ENCODE measurements at regions not wholly inside any gene's neighbourhood (a gene's known extent, or its start where the extent isn't known, plus 50 kb on each side); places are given as distances from the start of the nearest gene placed in this dataset.

DNA sequence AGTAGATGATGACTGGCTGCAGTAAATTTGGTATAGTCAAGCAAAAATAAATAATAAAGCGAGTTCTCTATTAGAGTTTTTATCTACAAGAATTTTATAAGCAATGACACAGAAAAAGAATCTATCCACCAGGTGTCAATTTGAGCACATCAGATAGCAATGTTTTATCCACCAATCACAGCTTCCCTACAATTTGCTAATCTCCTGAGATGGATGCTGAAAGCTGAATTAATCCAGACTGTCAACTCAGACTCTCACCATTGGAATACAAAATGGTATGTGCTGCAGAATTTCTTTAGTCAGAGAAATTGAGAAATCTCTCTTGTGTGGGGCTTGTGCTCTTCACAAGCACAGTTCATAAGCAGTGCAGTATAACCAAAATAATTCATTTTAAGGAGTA is 888.9 kb upstream of the GHITM start:
- no peak for DNase-seq (ENCODE audit: low spot score)

GRCh38 chr10:83252169-83252568 is 887.1 kb upstream of the GHITM start:
- DNase-seq (ENCODE audit: low spot score), result no peak

GRCh38 chr10:83252596-83252995 is 886.7 kb upstream of the GHITM start:
- no peak for DNase-seq (ENCODE audit: low spot score)

DNA sequence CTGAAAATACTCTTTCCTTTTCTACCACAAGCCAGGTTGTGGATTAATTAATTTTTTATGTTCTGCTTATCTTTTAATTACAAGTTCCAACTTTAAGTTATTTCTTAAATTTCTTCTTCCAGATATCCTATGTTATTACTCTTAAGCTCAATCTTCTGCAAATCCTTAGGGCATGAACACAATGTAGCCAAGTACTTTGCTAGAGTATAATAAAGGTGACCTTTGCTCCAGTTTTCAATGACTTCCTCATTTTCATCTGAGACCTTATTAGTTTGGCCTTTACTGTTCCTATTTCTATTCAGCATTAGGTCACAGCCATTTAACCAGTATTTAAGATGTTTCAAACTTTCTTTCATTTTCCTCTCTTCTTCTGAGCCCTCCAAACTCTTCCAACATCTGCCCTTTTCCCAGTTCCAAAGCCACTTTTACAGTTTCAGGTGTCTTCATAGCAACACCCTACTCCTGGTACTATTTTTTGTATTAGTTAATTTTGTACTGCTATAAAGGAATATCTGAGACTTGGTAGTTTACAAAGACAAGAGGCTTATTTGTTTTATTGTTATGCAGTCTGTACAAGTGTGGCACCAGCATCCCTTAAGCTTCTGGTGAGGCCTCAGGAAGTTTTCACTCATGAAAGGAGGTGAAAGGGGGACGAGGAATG is 886.2 kb upstream of the GHITM start:
- no peak for DNase-seq (ENCODE audit: low spot score)

DNA sequence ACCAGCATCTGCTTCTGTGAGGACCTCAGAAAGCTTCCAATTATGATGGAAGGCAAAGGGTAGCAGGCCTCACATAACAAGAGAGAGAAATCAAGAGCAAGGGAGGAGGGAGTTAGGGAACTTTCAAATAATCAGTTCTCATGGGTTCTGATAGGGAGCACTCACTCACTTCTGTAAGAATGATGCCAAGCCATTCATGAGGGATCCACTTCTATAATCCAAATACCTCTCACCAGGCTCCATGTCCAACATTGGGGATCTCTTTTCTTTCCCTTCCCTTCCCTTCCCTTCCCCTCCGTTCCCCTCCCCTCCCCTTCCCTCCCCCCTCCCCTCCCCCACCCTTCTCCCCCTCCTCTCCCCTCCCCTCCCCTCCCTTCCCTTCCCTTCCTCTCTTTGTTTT is 884.6 kb upstream of the GHITM start:
- DNase-seq (ENCODE audit: low spot score), result no peak

- DNase-seq (ENCODE audit: low spot score), result no peak
These were observed 876.9 kb upstream of the GHITM start for GRCh38 chr10:83262434-83262833.

DNA sequence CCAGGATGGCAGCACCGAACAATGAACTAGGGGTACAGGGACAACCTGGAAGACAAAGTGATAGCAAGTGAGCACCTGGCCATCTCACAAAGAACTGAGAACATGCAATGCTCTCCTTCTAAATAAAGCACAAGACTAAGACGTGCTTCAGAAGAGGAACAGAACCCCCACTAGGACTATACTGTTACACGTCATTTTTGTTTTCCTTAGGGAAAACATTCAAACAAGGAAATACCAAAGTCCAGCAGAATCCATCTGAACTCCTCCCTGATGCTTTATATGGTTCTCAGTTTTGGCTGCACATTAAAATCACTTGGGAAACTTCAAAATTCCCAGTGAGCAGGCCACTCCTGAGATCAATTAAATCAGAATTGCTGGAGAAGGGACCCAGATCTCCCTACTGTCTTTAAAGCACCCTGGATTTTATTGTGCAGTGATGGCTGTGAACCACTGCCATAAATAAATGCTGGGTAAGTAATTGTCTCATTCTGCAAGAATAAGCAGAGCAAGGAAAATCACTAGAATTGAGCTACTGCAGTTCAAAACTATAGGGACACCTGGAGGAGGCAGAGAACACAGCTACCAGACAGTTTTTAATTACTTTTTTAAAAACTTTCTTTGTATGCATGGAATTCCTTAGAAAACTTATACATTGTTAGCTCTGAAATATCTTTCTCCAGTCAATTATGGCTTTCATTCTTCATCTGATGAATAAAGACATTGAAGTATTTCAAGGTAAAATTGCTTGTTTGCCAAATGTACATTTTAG is 866.5 kb upstream of the GHITM start:
- no peak for DNase-seq (ENCODE audit: low spot score)

- DNase-seq (ENCODE audit: low spot score), result no peak
These were observed 865.2 kb upstream of the GHITM start for GRCh38 chr10:83274088-83274487.

DNA sequence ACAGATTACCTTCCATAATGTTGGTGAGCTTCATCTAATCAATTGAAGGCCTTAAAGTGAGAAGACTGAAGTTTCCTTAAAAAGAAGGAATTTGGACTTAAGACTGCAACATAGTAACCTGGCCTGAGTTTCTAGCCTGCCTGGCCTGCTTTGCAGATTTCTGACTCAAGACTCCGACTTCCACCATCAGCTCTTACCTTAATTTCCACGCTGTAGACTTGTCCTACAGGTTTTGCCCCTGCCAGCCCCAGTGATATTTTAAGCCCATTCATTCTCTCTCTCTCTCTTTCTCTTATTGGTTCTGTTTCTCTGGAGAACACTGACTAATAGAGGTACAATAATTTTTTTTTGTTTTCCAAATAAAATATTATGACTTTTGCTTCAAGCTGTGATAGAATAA is 862.3 kb upstream of the GHITM start:
- no peak for DNase-seq (ENCODE audit: low spot score)

GRCh38 chr10:83283151-83283550 is 856.2 kb upstream of the GHITM start:
- DNase-seq (ENCODE audit: low spot score), result no peak

- no peak for DNase-seq (ENCODE audit: low spot score)
These were observed 851.9 kb upstream of the GHITM start for GRCh38 chr10:83287374-83287773.

DNA sequence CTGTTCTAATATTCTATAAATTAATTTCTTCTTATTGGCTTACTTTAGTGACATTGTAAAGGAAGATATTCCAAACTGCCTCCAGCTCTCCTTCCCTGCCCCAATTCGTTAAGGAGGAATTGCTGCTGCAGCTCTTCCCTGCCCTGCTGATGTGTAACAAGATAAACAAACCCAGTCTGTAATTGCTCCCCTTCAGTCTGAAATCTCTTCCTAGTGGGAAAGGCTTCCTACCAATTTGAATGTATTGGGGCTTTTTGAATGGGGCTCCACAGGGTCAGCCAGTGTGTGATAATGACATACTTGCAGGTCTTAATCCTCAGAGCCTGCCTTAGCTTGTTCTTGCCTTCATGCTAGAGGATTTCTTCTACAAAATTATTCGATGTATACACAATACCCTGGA is 849.9 kb upstream of the GHITM start:
- no peak for DNase-seq (ENCODE audit: low spot score)

- DNase-seq (ENCODE audit: low spot score), result no peak
These were observed 849.4 kb upstream of the GHITM start for GRCh38 chr10:83289948-83290347.

DNA sequence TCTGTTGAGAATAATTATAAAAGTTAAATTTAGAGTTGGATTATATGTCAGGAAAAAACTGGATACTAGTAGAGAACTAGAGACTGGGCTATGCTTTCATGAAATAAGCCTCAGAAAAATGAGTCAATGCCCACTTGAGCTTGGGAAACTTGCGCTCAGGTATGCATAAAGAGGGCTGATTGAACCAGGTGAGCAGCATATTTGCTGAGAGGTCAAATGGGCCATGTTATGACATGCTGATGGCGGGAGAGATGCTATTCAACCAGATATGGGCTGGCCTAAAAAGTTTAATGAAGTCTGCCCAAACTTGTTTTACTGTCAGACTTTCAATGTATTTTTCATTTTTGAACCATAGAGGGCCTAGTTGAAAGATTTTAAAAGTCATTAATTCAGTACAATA is 837.6 kb upstream of the GHITM start:
- DNase-seq (ENCODE audit: low spot score), result no peak

DNA sequence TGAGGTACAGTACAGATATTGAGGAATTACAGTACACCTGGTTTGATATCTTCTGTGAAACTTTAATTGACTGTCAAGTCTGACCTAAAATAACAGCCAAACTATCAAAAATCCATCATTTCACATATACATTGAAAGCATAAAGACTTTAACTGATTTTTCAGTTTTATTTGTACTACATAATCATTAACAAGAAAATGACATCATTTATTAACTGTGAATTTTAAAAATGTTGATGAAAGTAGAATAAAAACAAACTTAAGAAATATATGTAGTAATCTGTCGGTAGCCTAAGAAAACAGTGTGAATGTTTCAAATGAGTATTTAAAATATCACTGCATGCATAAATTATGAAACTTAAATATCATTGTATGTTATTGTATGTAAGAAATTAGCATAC is 836.7 kb upstream of the GHITM start:
- no peak for DNase-seq (ENCODE audit: low spot score)

DNA sequence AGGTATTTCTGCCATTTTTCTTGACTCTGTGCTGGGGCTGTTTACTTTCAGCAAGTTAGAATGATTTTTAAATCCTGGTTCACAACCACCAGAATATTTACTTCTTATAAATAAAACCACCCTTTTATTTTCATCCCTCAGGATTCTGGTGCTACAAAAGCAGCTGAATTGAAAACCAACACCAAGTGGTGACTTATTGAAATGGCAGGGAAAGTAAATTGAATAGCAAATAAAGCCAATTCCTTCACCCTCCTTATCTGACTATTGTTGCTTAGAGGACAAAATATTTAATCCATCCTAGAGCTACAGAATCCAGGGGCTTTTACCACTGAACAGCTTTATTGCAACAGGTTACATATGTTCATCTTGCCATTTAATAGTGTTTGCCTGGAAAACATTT is 828.6 kb upstream of the GHITM start:
- DNase-seq (ENCODE audit: low spot score), result no peak

DNA sequence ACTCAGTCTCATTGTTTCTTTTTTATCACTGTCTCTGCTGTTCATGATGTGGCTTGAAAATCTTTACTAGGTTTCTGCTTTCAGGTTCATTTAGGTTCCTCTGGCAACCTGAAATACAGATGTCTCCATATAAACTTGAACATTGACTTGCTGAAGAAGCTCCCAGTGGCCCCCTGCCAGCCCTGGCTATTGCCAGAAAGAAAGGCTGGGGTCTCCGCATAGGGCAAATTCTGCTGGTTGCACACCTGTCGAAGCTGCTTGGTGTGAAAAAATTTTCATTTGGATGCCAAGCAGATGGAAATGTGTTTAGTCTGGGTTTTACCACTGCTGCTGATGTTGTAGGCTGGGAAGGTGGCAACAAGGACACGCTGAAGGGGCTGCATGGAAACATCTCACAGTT is 826.7 kb upstream of the GHITM start:
- no peak for DNase-seq (ENCODE audit: low spot score)

DNA sequence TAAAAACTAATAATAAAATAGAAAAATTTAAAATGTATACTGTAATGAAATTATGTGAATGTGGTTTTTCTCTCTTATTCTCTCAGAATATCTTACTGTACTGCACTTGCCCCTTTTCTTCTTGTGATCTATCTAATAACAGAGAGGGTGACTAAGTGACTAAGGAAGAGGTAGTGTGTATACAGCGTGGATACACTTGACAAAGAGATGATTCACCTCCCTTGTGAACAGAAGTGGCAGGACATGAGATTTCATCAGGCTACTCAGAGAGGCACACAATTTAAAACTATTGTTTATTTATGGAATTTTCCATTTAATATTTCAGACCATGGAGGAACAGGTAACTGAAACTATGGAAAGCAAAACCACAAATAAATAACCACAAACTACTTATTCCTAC is 806.6 kb upstream of the GHITM start:
- no peak for DNase-seq (ENCODE audit: low spot score)

DNA sequence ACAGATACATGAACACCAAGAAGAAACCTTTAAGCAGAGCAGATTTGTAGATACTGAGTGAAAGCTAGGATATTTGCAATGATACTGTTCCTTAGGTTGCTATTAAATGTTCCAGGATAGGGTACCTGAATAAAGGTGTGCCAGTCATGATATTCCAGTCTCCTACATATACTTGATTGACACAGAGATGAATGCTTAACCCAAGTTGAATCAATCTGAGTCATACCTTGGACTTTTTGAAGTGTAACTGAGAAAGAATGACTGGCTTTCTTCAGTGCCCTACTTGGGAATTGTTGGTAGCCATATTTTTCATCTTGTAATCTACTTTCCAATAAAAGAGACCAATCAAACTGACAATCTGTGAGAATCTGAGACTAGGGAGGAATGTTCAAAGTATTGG is 805.7 kb upstream of the GHITM start:
- no peak for DNase-seq (ENCODE audit: low spot score)

DNA sequence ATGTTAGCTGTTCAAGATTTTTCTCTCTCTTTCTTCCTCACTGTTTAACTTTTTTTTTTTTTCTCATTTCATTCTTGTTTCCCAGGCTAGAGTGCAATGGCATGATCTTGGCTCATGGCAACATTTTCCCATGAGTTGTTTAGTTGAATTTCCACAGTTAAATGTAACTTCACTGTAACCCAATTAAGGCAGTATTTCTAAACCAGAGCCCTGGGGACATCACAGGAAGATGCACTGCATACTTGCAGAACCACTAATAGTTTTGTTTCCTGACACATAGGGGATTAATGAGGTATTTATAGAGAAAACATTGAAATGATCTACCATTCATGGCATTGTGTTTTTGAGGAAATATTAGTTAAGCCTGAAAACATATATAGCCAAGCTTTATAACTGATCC is 795.6 kb upstream of the GHITM start:
- DNase-seq (ENCODE audit: low spot score), result no peak

DNA sequence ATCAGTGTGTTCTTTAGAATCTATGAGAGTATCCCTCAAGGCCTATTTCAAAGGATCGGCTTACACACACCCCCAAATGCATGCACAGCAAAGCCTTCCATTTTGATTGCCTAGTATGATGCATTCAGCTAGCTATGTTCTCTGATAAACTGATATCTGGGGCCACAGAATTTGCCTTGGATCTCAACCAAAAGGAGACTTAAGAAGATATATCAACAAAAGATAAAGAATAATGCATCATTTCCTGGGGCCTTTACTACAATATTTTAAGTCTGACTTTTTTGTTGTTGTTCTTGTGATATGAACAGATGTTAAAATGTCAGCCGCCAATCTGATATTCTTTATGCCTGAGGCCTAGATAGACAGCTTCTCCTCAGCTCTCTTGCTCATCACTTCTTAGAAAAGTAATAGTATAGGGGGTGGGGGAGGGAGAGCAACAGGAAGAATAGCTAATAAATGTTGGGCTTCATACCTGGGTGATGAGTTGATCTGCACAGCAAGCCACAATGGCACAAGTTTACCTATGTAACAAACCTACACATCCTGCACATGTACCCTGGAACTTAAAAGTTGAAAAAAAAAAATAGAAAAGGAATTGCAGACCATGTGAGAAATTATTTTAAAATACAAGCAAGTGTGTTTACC is 792.9 kb upstream of the GHITM start:
- DNase-seq (ENCODE audit: low spot score), result no peak

DNA sequence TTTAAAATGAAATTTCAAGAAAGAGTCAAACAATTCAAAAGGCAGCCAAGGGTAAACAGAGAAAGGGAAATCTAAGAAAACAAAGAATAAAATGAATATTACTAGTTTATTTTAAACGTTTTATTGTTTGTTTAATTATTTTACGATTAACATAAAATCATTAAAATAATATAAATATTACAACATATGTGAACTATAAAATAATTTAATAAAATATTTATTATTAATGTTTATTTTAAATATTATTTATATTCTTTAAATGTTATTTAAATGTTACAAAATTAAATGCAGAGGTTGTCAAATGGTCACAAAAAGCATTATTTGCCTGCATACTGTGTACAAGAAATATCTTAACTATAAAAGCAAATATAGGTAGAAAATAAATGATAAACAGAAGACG is 786.7 kb upstream of the GHITM start:
- no peak for DNase-seq (ENCODE audit: low spot score)

DNA sequence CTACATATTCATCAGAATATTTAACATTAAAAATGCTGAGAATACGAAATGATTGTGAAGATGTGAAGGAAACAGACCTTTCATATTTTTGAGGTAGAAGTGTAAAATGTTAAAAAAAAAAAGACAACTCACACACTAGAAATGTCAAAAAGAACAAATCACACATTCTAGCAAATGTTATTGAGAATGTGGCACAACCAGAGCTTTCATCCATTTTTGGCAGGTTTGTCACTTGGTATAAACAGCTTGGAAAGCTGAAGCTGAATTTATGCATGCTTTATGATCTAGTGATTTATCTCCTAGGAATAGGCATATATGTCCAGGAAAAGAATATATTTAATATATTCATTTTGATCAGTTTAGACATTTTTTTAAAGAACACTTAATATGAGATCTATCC is 784.9 kb upstream of the GHITM start:
- DNase-seq (ENCODE audit: low spot score), result no peak

- no peak for DNase-seq (ENCODE audit: low spot score)
These were observed 782.3 kb upstream of the GHITM start for GRCh38 chr10:83357004-83357403.

Data from CD4-positive, alpha-beta T cell treated with Interleukin-2 at 100 ng/mL for 4 hours (primary cell).